Cardiac fibroblast (primary cell): ENCODE measurements at regions not wholly inside any gene's neighbourhood (a gene's known extent, or its start where the extent isn't known, plus 50 kb on each side); places are given as distances from the start of the nearest gene placed in this dataset.

Source experiments
- DNase-seq, 2 donors: peaks; one replicate each; pipeline versions ENCODE4 v3.0.0 to v3.0.0-alpha.2; 2010; ENCODE audit warnings: low read depth in 2 of 2
- H3K4me3 ChIP-seq, 2 donors: replicated peaks in 1 of 2; 1 replicate in 1 of 2; 2 replicates in 1 of 2; pipeline ENCODE4 v1.5.1; 2011; ENCODE audit warnings: low read depth in 2 of 2, low read length in 2 of 2, mild to moderate bottlenecking in 2 of 2, moderate library complexity in 1 of 2
- TF ChIP-seq, protein P1 (sequence below): IDR thresholded peaks from one replicate; pipeline ENCODE4 v1.5.1; 2011; ENCODE audit warnings: low read depth, mild to moderate bottlenecking, low read length, inconsistent platforms

DNA sequence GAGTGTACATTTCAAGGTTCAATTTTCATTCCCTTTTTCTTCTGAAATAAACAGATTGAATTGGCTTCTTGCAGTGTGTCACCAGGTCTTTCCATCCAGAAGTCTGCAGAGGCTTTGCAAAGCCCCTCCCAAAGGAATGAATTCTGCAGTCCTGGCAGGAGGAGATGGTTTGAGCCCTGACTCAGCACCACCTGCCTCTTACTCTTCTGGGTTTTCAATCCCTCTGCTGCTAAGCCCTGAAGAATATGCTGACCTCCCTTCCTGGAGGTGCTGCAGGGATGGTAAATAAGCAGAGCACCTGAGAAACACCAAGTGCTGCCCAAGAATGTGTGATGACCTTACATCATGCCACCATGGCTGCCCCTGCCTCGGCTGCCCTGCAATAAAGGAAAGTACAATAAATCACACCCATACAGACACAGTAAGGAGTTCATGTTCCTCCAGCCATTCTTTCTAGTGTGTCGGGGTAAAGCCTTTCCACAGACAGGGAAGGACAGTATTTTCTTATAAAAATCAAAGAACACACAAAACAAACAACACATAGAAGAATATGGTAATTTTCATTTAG lies 209.2 kb downstream of the ZNF326 start:
- TF ChIP-seq, protein P1, sequence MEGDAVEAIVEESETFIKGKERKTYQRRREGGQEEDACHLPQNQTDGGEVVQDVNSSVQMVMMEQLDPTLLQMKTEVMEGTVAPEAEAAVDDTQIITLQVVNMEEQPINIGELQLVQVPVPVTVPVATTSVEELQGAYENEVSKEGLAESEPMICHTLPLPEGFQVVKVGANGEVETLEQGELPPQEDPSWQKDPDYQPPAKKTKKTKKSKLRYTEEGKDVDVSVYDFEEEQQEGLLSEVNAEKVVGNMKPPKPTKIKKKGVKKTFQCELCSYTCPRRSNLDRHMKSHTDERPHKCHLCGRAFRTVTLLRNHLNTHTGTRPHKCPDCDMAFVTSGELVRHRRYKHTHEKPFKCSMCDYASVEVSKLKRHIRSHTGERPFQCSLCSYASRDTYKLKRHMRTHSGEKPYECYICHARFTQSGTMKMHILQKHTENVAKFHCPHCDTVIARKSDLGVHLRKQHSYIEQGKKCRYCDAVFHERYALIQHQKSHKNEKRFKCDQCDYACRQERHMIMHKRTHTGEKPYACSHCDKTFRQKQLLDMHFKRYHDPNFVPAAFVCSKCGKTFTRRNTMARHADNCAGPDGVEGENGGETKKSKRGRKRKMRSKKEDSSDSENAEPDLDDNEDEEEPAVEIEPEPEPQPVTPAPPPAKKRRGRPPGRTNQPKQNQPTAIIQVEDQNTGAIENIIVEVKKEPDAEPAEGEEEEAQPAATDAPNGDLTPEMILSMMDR, result no peak

GRCh38 chr1:90201467-90202358 lies 206.8 kb downstream of the ZNF326 start:
- TF ChIP-seq, protein P1, result no peak
- H3K4me3 ChIP-seq, result no peak overlapping the region
- no peak for DNase-seq

More for the DNA sequence above, 209.2 kb downstream of the ZNF326 start:
- DNase-seq, result no peak
- H3K4me3 ChIP-seq, result no peak overlapping the region

DNA sequence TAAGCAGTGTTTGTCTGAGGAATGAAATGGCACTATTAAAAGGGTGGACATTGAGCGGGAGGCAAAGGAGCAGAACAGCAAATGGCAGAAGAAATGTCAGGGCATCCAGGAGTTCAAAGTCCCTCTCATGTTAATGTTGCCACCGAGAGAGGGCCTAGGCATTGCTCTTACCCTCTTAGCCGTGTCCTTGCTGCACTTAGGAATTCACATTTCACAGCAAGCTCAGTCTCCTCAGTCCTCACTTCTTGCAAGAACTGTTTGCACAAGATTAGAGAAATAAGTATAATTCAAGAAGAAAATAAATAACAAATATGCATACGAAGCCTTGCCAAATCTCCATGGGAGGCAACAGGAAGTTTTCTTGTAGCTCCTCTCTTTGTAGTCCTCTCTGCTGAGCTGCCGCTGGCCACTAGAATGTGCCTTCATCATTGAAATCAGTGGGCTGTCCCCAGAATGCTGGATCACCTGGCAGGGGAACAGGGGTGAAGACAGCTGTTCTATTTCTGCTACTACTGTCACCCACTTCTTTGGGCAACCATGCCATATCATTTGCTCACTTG lies 205.8 kb downstream of the ZNF326 start:
- no peak for DNase-seq
- H3K4me3 ChIP-seq, result no peak overlapping the region
- TF ChIP-seq, protein P1, result no peak

GRCh38 chr1:90198616-90199332 lies 203.9 kb downstream of the ZNF326 start:
- DNase-seq, result no peak
- no peak overlapping the region for H3K4me3 ChIP-seq
- TF ChIP-seq, protein P1, result no peak

GRCh38 chr1:90193116-90193515 lies 198.2 kb downstream of the ZNF326 start:
- DNase-seq, result no peak
- TF ChIP-seq, protein P1, result no peak
- no peak overlapping the region for H3K4me3 ChIP-seq

- H3K4me3 ChIP-seq, result no peak overlapping the region
- TF ChIP-seq, protein P1, result no peak
- DNase-seq, result no peak
Measured at GRCh38 chr1:90192408-90192807, 197.5 kb downstream of the ZNF326 start.
